HCT116 (cell line): ENCODE measurements at regions not wholly inside any gene's neighbourhood (a gene's known extent, or its start where the extent isn't known, plus 50 kb on each side); places are given as distances from the start of the nearest gene placed in this dataset.

Experiments
- ATAC-seq: fragments of 200-7000 bp; cut with Tn5 transposase; 2 replicates; pipeline ENCODE4 v1.9.1; 2020; ENCODE audit warnings: mild to moderate bottlenecking, moderate library complexity
- BruUV-seq: library from RNA; stranded (reverse); fragments of 400-500 nt; replicated peaks from 2 replicates; lab custom pipeline; 2021; lab: Mats Ljungman, UMichigan
- CTCF ChIA-PET: fragments of 300-600 bp; sonication (Branson Sonifier 250); formaldehyde crosslinking; loops from one replicate; lab custom pipeline; 2021; ENCODE audit warnings: antibody characterized with exemption; lab: Charles Lee
- POLR2A ChIA-PET: fragments of 300-600, 350-600 bp; sonication (Branson Sonifier 250); formaldehyde crosslinking; loops from one replicate; lab custom pipeline; 2021; ENCODE audit warnings: antibody characterized with exemption; lab: Charles Lee
- RAD21 ChIA-PET, 2 experiments: fragments of 300-600 bp; sonication (Branson Sonifier 250); formaldehyde crosslinking; loops; one replicate each; lab custom pipeline; 2023; ENCODE audit warnings: low total read pairs in 2 of 2; ENCODE audit not compliant: uncharacterized antibody in 2 of 2, unreplicated experiment in 2 of 2, low non-redundant PET in 1 of 2; lab: Charles Lee
- DNase-seq: peaks from one replicate; pipeline ENCODE4 v3.0.0-alpha.2; 2010; ENCODE audit warnings: low read depth, low spot score
- H2AFZ ChIP-seq: fragments of 200-600 bp; shearing (Covaris generic), sonication (generic); 2 replicates; pipeline ENCODE4 v1.6.1; 2017; ENCODE audit warnings: low read depth, mixed run types, mixed read lengths, antibody characterized with exemption, low read length; ENCODE audit not compliant: poor library complexity, severe bottlenecking
- H3K27ac ChIP-seq: 2 replicates; pipeline ENCODE4 v1.5.1; 2012; ENCODE audit warnings: low read depth, low read length
- H3K27me3 ChIP-seq: fragments of 200-600 bp; sonication (generic); 2 replicates; pipeline ENCODE4 v1.6.1; 2016; ENCODE audit warnings: mixed run types, low read length, mixed read lengths; ENCODE audit not compliant: insufficient read depth
- H3K36me3 ChIP-seq, 2 experiments: fragments of 200-500 bp in 1 of 2; fragments of 200-600 bp in 1 of 2; sonication (Bioruptor generic) in 1 of 2; sonication (generic) in 1 of 2; 2 replicates each; pipeline versions ENCODE4 v1.5.1 to v1.6.1; 2014 to 2016; ENCODE audit warnings: low read length in 2 of 2, inconsistent platforms in 1 of 2, mixed read lengths in 1 of 2, mixed run types in 1 of 2; ENCODE audit not compliant: insufficient read depth in 2 of 2, control insufficient read depth in 1 of 2
- H3K4me1 ChIP-seq, 2 experiments: fragments of 200-600 bp in 1 of 2; sonication (generic) in 1 of 2; 2 replicates each; pipeline versions ENCODE4 v1.5.1 to v1.6.1; 2012 to 2017; ENCODE audit warnings: low read length in 2 of 2, inconsistent platforms in 1 of 2, mild to moderate bottlenecking in 1 of 2, mixed read lengths in 1 of 2, mixed run types in 1 of 2, moderate library complexity in 1 of 2; ENCODE audit not compliant: insufficient read depth in 2 of 2, control insufficient read depth in 1 of 2
- H3K4me2 ChIP-seq: fragments of 200-600 bp; sonication (generic); 2 replicates; pipeline ENCODE4 v1.6.1; 2017; ENCODE audit warnings: mixed run types, low read length, mixed read lengths
- H3K4me3 ChIP-seq, 2 experiments: fragments of 200-600 bp in 1 of 2; sonication (generic) in 1 of 2; replicated peaks in 1 of 2; 2 replicates each; pipeline ENCODE4 v1.5.1; 2011 to 2016; ENCODE audit warnings: low read length in 2 of 2, control low read depth in 1 of 2, low read depth in 1 of 2, mild to moderate bottlenecking in 1 of 2, mixed read lengths in 1 of 2, mixed run types in 1 of 2
- H3K79me2 ChIP-seq: fragments of 200-600 bp; sonication (generic); 2 replicates; pipeline ENCODE4 v1.6.1; 2017; ENCODE audit warnings: mild to moderate bottlenecking, mixed run types, low read length, moderate library complexity, mixed read lengths; ENCODE audit not compliant: insufficient read depth
- H3K9ac ChIP-seq: fragments of 200-600 bp; sonication (generic); 2 replicates; pipeline ENCODE4 v1.6.1; 2016; ENCODE audit warnings: low read length, mixed read lengths
- H3K9me2 ChIP-seq: fragments of 200-600 bp; sonication (generic), shearing (Covaris generic); 2 replicates; pipeline ENCODE4 v1.6.1; 2017; ENCODE audit warnings: mixed run types, mild to moderate bottlenecking, moderate library complexity; ENCODE audit not compliant: insufficient read depth
- H3K9me3 ChIP-seq, 2 experiments: fragments of 200-500 bp in 1 of 2; fragments of 200-600 bp in 1 of 2; sonication (Bioruptor generic) in 1 of 2; sonication (generic) in 1 of 2; 2 replicates each; pipeline ENCODE4 v1.6.1; 2014 to 2017; ENCODE audit warnings: low read length in 2 of 2, mixed read lengths in 2 of 2, inconsistent platforms in 1 of 2, low read depth in 1 of 2, mild to moderate bottlenecking in 1 of 2, mixed run types in 1 of 2, moderate library complexity in 1 of 2; ENCODE audit not compliant: control insufficient read depth in 1 of 2, insufficient read depth in 1 of 2
- H4K20me1 ChIP-seq: fragments of 200-600 bp; sonication (generic), shearing (Covaris generic); 2 replicates; pipeline ENCODE4 v1.6.1; 2017; ENCODE audit warnings: mixed run types, mild to moderate bottlenecking, moderate library complexity; ENCODE audit not compliant: insufficient read depth
- CBX3 ChIP-seq: IDR thresholded peaks from 2 replicates; pipeline ENCODE4 v1.6.1; 2012; ENCODE audit warnings: low read depth
- CTCF ChIP-seq, 3 experiments: fragments of 200-600 bp in 1 of 3; sonication (generic) in 1 of 3; IDR thresholded peaks in 2 of 3; conservative IDR thresholded peaks in 1 of 3; 2 replicates each; pipeline ENCODE4 v1.5.1; 2012 to 2017; ENCODE audit warnings: low read depth in 2 of 3, low read length in 2 of 3, antibody characterized with exemption in 1 of 3, borderline replicate concordance in 1 of 3, control low read depth in 1 of 3, mild to moderate bottlenecking in 1 of 3, mixed read lengths in 1 of 3, mixed run types in 1 of 3, moderate library complexity in 1 of 3; ENCODE audit not compliant: insufficient read depth in 1 of 3
- EZH2phosphoT487 ChIP-seq: fragments of 200-600 bp; IDR thresholded peaks from 2 replicates; pipeline ENCODE4 v1.6.1; 2018; ENCODE audit warnings: antibody characterized with exemption, borderline replicate concordance
- POLR2AphosphoS5 ChIP-seq: IDR thresholded peaks from 2 replicates; pipeline ENCODE4 v1.6.1; 2011; ENCODE audit warnings: mild to moderate bottlenecking, low read depth, low read length, moderate library complexity
- SP1 ChIP-seq: IDR thresholded peaks from 2 replicates; pipeline ENCODE4 v1.6.1; 2012; ENCODE audit warnings: low read depth
- SRF ChIP-seq: IDR thresholded peaks from 2 replicates; pipeline ENCODE4 v1.6.1; 2012; ENCODE audit warnings: low read depth
- TCF7L2 ChIP-seq: IDR thresholded peaks from 2 replicates; pipeline ENCODE4 v1.7.0; 2011; ENCODE audit warnings: borderline replicate concordance, inconsistent platforms; ENCODE audit not compliant: insufficient read depth, insufficient read length; ENCODE audit errors: extremely low read depth
- ZNF274 ChIP-seq: fragments of 200-500 bp; sonication (Bioruptor generic); IDR thresholded peaks from 2 replicates; pipeline ENCODE4 v1.6.1; 2014; ENCODE audit warnings: mild to moderate bottlenecking, low read depth, low read length, inconsistent platforms
- intact Hi-C: fragments of 100-400 bp; cut with micrococcal nuclease; formaldehyde crosslinking; loops from 2 replicates; pipeline ENCODE4 v1.10.0; 2022

- ChIA-PET RAD21 (no interaction called here), CTCF (no interaction called here), POLR2A (no interaction called here)
- H3K27ac ChIP-seq, result no peak overlapping the region
- no peak overlapping the region for H3K4me2 ChIP-seq
- no peaks in the 10 kb centered on the region for H3K9me2 ChIP-seq
- H3K27me3 ChIP-seq, result no peaks in the 10 kb centered on the region
- no peaks in the 10 kb centered on the region for H4K20me1 ChIP-seq
- H3K79me2 ChIP-seq, result no peaks in the 10 kb centered on the region
- H3K4me1 ChIP-seq, result peaks cover 0 to 8% of the 10 kb centered on the region in 2 experiments; a peak in 2 of 4 replicates
- TF ChIP-seq CBX3 (no peak), SRF (no peak), EZH2phosphoT487 (no peak), POLR2AphosphoS5 (no peak), CTCF (IDR thresholded peaks at IDR 0.05 in 2 of 3, conservative IDR thresholded peaks at IDR 0.05 in 1 of 3; ENCODE audit: borderline replicate concordance in 1 of 3, insufficient read depth in 1 of 3, low read depth in 2 of 3, low read length in 2 of 3) (no peak), ZNF274 (no peak), TCF7L2 (no peak), SP1 (no peak)
- H3K9ac ChIP-seq, result no peak overlapping the region
- no TSS peak for BruUV-seq
- intact Hi-C loops, result no loop called here
- H3K4me3 ChIP-seq, result no peak overlapping the region
- no peaks in the 10 kb centered on the region for H3K9me3 ChIP-seq
- DNase-seq, result no peak
- no peak for ATAC-seq
- no peak overlapping the region for H2AFZ ChIP-seq
- H3K36me3 ChIP-seq, result no peaks in the 10 kb centered on the region
These were observed 108.6 kb upstream of the RAB3GAP2 start for GRCh38 chr1:220380885-220381284.
